CD4-positive, alpha-beta T cell treated with Interleukin-4 for 4 hours (primary cell): ENCODE measurements at regions not wholly inside any gene's neighbourhood (a gene's known extent, or its start where the extent isn't known, plus 50 kb on each side); places are given as distances from the start of the nearest gene placed in this dataset.
A peak's percentile ranks its signal among the peaks of the same experiment; 100 is the strongest.
"Not testable (repeated sequence)": the region's sequence is repeated elsewhere in the genome, so short reads cannot be mapped to it uniquely, and the experiment has no call there.

Experiments
- DNase-seq: peaks from one replicate; pipeline ENCODE4 v3.0.0-alpha.2; 2020

- no peak for DNase-seq
These were observed 116.1 kb downstream of the OR13A1 start for GRCh38 chr10:45199205-45199740.

- no peak for DNase-seq
These were observed 114.1 kb downstream of the OR13A1 start for GRCh38 chr10:45201271-45201670.

GRCh38 chr10:45202242-45202641, 113.2 kb downstream of the OR13A1 start:
- DNase-seq, result no peak

- DNase-seq, result no peak
These were observed 110.2 kb downstream of the OR13A1 start for GRCh38 chr10:45204954-45205775.

GRCh38 chr10:45209888-45210287, 105.5 kb downstream of the OR13A1 start:
- DNase-seq, result no peak

- no peak for DNase-seq
These were observed 103.8 kb downstream of the OR13A1 start for GRCh38 chr10:45211576-45211975.

GRCh38 chr10:45219416-45219815, 96.0 kb downstream of the OR13A1 start:
- no peak for DNase-seq

- DNase-seq, result no peak
These were observed 94.5 kb downstream of the OR13A1 start for GRCh38 chr10:45220931-45221330.

- no peak for DNase-seq
These were observed 91.1 kb downstream of the OR13A1 start for GRCh38 chr10:45224219-45224841.

- no peak for DNase-seq
These were observed 88.4 kb downstream of the OR13A1 start for GRCh38 chr10:45227042-45227441.

GRCh38 chr10:45227456-45227855, 88.0 kb downstream of the OR13A1 start:
- no peak for DNase-seq

GRCh38 chr10:45229823-45230222, 85.6 kb downstream of the OR13A1 start:
- no peak for DNase-seq

GRCh38 chr10:45235260-45235769, 80.1 kb downstream of the OR13A1 start:
- peak; percentile 71 for DNase-seq

- no peak for DNase-seq
These were observed 79.6 kb downstream of the OR13A1 start for GRCh38 chr10:45235798-45236220.

GRCh38 chr10:45238896-45239295, 76.5 kb downstream of the OR13A1 start:
- no peak for DNase-seq

GRCh38 chr10:45239642-45240041, 75.8 kb downstream of the OR13A1 start:
- no peak for DNase-seq

GRCh38 chr10:45241865-45242520, 73.4 kb downstream of the OR13A1 start:
- DNase-seq, result no peak

GRCh38 chr10:45243261-45243660, 72.1 kb downstream of the OR13A1 start:
- no peak for DNase-seq

- no peak for DNase-seq
These were observed 68.9 kb downstream of the OR13A1 start for GRCh38 chr10:45246522-45246921.

- DNase-seq, result peak; percentile 67
These were observed 65.3 kb downstream of the OR13A1 start for GRCh38 chr10:45249978-45250693.

GRCh38 chr10:45250694-45251075, 64.7 kb downstream of the OR13A1 start:
- not testable (repeated sequence) for DNase-seq
